Panc1 (cell line): ENCODE measurements at regions not wholly inside any gene's neighbourhood (a gene's known extent, or its start where the extent isn't known, plus 50 kb on each side); places are given as distances from the start of the nearest gene placed in this dataset.

Source experiments
- ATAC-seq: fragments of 200-7000 bp; cut with Tn5 transposase; 2 replicates; pipeline ENCODE4 v1.9.1; 2020; ENCODE audit warnings: mild to moderate bottlenecking, moderate library complexity
- BruUV-seq: library from RNA; stranded (reverse); fragments of 400-500 nt; replicated peaks from 2 replicates; lab custom pipeline; 2021; lab: Mats Ljungman, UMichigan
- CTCF ChIA-PET: fragments of 300-600 bp; sonication (Branson Sonifier 250); formaldehyde crosslinking; loops from one replicate; lab custom pipeline; 2022; ENCODE audit warnings: antibody characterized with exemption; lab: Charles Lee
- POLR2A ChIA-PET: fragments of 300-600 bp; sonication (Branson Sonifier 250); formaldehyde crosslinking; loops from one replicate; lab custom pipeline; 2022; ENCODE audit warnings: antibody characterized with exemption; lab: Charles Lee
- DNase-seq: peaks from one replicate; pipeline ENCODE4 v3.0.0-alpha.2; 2010; ENCODE audit warnings: low read depth, low spot score
- H3K27ac ChIP-seq: 2 replicates; pipeline ENCODE4 v1.5.1; 2011; ENCODE audit warnings: mild to moderate bottlenecking, low read length, inconsistent platforms
- H3K27me3 ChIP-seq: fragments of 200-500 bp; sonication (Bioruptor generic); 2 replicates; pipeline ENCODE4 v1.6.0; 2014; ENCODE audit warnings: low read length, inconsistent platforms; ENCODE audit not compliant: control insufficient read depth, insufficient read depth
- H3K36me3 ChIP-seq: fragments of 200-500 bp; sonication (Bioruptor generic); 2 replicates; pipeline ENCODE4 v1.5.1; 2014; ENCODE audit warnings: inconsistent platforms, mild to moderate bottlenecking, low read length, moderate library complexity; ENCODE audit not compliant: control insufficient read depth, insufficient read depth
- H3K4me1 ChIP-seq: 2 replicates; pipeline ENCODE4 v1.5.1; 2011; ENCODE audit warnings: inconsistent platforms, mild to moderate bottlenecking, low read length, moderate library complexity; ENCODE audit not compliant: control insufficient read depth, insufficient read depth
- H3K4me3 ChIP-seq, 2 experiments: 2 replicates each; pipeline ENCODE4 v1.5.1; 2011 to 2012; ENCODE audit warnings: low read depth in 2 of 2, low read length in 2 of 2, mild to moderate bottlenecking in 2 of 2, inconsistent platforms in 1 of 2, moderate library complexity in 1 of 2
- H3K9me3 ChIP-seq: fragments of 200-500 bp; sonication (Bioruptor generic); 2 replicates; pipeline ENCODE4 v1.5.1; 2014; ENCODE audit warnings: low read depth, mild to moderate bottlenecking, inconsistent platforms, low read length, moderate library complexity; ENCODE audit not compliant: control insufficient read depth, insufficient read depth
- POLR2AphosphoS5 ChIP-seq: IDR thresholded peaks from 2 replicates; pipeline ENCODE4 v1.6.1; 2012; ENCODE audit warnings: mild to moderate bottlenecking, low read depth, low read length, moderate library complexity
- SIN3A ChIP-seq: IDR thresholded peaks from 2 replicates; pipeline ENCODE4 v1.6.1; 2012; ENCODE audit warnings: low read depth, mild to moderate bottlenecking, low read length, moderate library complexity, borderline replicate concordance; ENCODE audit not compliant: insufficient read depth
- TCF7L2 ChIP-seq: IDR thresholded peaks from 2 replicates; pipeline ENCODE4 v1.6.1; 2011; ENCODE audit warnings: mild to moderate bottlenecking, low read depth, low read length, inconsistent platforms
- in situ Hi-C: cut with HindIII; loops from 2 replicates; pipeline ENCODE4 v1.10.0; 2016; ENCODE audit warnings: low sequenced_read_pairs, low pct_unique_long_range_greater_than_20kb
- intact Hi-C: fragments of 100-400 bp; cut with micrococcal nuclease; formaldehyde crosslinking; loops from one replicate; pipeline ENCODE4 v1.10.0; 2022; ENCODE audit not compliant: unreplicated experiment
- TF ChIP-seq, protein P1 (sequence below), 2 experiments: IDR thresholded peaks; 2 replicates each; pipeline ENCODE4 v1.6.1; 2011 to 2012; ENCODE audit warnings: low read depth in 2 of 2, control low read depth in 1 of 2, low read length in 1 of 2, mild to moderate bottlenecking in 1 of 2, moderate library complexity in 1 of 2; ENCODE audit not compliant: insufficient read depth in 1 of 2
- TF ChIP-seq, protein P2 (sequence below): fragments of 450-650 bp; IDR thresholded peaks from 2 replicates; pipeline ENCODE4 v1.5.1; 2017; ENCODE audit warnings: mild to moderate bottlenecking

DNA sequence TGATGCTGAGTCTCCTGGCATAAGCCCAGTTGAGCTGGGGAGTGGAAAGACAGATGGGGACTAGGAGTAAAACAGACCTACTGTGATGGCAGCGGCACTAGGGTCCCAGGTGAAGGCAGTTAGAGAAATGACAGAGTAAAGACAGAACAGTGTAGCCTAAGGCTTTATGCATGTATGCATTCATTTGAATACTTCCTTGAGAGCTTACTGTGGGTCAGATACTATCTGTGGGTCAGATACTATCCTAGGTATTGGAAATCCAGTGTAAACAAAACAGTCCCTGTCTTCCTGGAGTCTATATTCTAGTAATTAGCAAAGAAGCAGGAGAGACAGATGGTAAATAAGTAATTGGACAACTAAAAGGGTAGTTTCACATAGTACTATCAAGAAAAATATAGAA is 73.7 kb upstream of the LRCH1 start:
- BruUV-seq, result no TSS peak
- POLR2A ChIA-PET, result no interaction called here
- ATAC-seq, result no peak
- TF ChIP-seq, protein P1, sequence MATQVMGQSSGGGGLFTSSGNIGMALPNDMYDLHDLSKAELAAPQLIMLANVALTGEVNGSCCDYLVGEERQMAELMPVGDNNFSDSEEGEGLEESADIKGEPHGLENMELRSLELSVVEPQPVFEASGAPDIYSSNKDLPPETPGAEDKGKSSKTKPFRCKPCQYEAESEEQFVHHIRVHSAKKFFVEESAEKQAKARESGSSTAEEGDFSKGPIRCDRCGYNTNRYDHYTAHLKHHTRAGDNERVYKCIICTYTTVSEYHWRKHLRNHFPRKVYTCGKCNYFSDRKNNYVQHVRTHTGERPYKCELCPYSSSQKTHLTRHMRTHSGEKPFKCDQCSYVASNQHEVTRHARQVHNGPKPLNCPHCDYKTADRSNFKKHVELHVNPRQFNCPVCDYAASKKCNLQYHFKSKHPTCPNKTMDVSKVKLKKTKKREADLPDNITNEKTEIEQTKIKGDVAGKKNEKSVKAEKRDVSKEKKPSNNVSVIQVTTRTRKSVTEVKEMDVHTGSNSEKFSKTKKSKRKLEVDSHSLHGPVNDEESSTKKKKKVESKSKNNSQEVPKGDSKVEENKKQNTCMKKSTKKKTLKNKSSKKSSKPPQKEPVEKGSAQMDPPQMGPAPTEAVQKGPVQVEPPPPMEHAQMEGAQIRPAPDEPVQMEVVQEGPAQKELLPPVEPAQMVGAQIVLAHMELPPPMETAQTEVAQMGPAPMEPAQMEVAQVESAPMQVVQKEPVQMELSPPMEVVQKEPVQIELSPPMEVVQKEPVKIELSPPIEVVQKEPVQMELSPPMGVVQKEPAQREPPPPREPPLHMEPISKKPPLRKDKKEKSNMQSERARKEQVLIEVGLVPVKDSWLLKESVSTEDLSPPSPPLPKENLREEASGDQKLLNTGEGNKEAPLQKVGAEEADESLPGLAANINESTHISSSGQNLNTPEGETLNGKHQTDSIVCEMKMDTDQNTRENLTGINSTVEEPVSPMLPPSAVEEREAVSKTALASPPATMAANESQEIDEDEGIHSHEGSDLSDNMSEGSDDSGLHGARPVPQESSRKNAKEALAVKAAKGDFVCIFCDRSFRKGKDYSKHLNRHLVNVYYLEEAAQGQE (IDR thresholded peaks at IDR 0.05; ENCODE audit: insufficient read depth in 1 of 2, low read depth in 2 of 2, low read length in 1 of 2), result no peak
- TF ChIP-seq SIN3A (no peak), TCF7L2 (no peak), POLR2AphosphoS5 (no peak)
- TF ChIP-seq, protein P2, sequence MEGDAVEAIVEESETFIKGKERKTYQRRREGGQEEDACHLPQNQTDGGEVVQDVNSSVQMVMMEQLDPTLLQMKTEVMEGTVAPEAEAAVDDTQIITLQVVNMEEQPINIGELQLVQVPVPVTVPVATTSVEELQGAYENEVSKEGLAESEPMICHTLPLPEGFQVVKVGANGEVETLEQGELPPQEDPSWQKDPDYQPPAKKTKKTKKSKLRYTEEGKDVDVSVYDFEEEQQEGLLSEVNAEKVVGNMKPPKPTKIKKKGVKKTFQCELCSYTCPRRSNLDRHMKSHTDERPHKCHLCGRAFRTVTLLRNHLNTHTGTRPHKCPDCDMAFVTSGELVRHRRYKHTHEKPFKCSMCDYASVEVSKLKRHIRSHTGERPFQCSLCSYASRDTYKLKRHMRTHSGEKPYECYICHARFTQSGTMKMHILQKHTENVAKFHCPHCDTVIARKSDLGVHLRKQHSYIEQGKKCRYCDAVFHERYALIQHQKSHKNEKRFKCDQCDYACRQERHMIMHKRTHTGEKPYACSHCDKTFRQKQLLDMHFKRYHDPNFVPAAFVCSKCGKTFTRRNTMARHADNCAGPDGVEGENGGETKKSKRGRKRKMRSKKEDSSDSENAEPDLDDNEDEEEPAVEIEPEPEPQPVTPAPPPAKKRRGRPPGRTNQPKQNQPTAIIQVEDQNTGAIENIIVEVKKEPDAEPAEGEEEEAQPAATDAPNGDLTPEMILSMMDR, result no peak
- H3K36me3 ChIP-seq, result no peaks in the 10 kb centered on the region
- peaks cover under 1% of the 10 kb centered on the region; the same call in 1 of the 2 replicates for H3K9me3 ChIP-seq
- in situ Hi-C loops (no loop called here), intact Hi-C loops (no loop called here)
- DNase-seq, result no peak
- no peaks in the 10 kb centered on the region for H3K27me3 ChIP-seq
- H3K27ac ChIP-seq, result no peak overlapping the region
- no peaks in the 10 kb centered on the region for H3K4me1 ChIP-seq
- H3K4me3 ChIP-seq, result no peak overlapping the region
- CTCF ChIA-PET, result no interaction called here

DNA sequence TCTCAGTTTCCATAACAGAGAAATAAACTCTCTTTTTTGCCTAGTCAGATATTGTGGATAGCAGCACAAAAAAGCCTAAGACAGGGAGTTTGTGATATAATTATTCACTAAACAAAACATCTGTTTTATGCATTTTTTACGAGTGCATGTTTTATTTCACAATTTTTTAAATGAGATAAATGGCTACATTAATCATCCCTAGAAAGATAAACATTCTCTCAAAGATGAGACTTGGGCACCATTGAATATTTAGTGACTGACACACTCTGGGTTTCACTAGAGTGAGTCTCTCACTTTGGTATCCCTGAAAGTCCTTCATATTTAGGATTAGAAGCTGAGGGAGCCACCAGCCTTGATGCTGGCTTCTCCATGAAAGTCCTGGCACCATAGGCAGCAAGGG is 74.3 kb upstream of the LRCH1 start:
- ChIA-PET CTCF (no interaction called here), POLR2A (no interaction called here)
- no peaks in the 10 kb centered on the region; the same call in 1 of the 2 replicates for H3K9me3 ChIP-seq
- no peak for DNase-seq
- in situ Hi-C loops (no loop called here), intact Hi-C loops (no loop called here)
- no peaks in the 10 kb centered on the region for H3K36me3 ChIP-seq
- no peak for TF ChIP-seq TCF7L2
- no peak for TF ChIP-seq POLR2AphosphoS5
- TF ChIP-seq SIN3A, result no peak
- TF ChIP-seq, protein P2, result no peak
- TF ChIP-seq, protein P1 (IDR thresholded peaks at IDR 0.05; ENCODE audit: insufficient read depth in 1 of 2, low read depth in 2 of 2, low read length in 1 of 2), result no peak
- H3K4me1 ChIP-seq, result no peaks in the 10 kb centered on the region
- ATAC-seq, result no peak
- no peak overlapping the region for H3K4me3 ChIP-seq
- H3K27me3 ChIP-seq, result no peaks in the 10 kb centered on the region
- no TSS peak for BruUV-seq
- no peak overlapping the region for H3K27ac ChIP-seq
